GM23338 (cell line): ENCODE measurements at regions not wholly inside any gene's neighbourhood (a gene's known extent, or its start where the extent isn't known, plus 50 kb on each side); places are given as distances from the start of the nearest gene placed in this dataset.

Source experiments
- CREB1 ChIP-seq: fragments of 250-450 bp; sonication (Bioruptor Pico); IDR thresholded peaks from 2 replicates; pipeline ENCODE4 v1.5.0; 2020; ENCODE audit warnings: low read depth, mild to moderate bottlenecking, moderate library complexity
- CTCF ChIP-seq, 2 experiments: fragments of 200-600 bp in 1 of 2; sonication (generic) in 1 of 2; conservative IDR thresholded peaks; 2 replicates each; pipeline versions ENCODE4 v1.5.1 to v1.6.1; 2016 to 2017; ENCODE audit warnings: antibody characterized with exemption in 2 of 2, low read depth in 2 of 2, mild to moderate bottlenecking in 2 of 2, moderate library complexity in 1 of 2
- EZH2phosphoT487 ChIP-seq: fragments of 200-600 bp; sonication (generic); IDR thresholded peaks from one replicate; pipeline ENCODE4 v1.8.1; 2018; ENCODE audit warnings: antibody characterized with exemption; ENCODE audit not compliant: unreplicated experiment
- REST ChIP-seq: IDR thresholded peaks from one replicate; pipeline ENCODE4 v1.6.1; 2018; ENCODE audit warnings: antibody characterized with exemption; ENCODE audit not compliant: unreplicated experiment

- TF ChIP-seq CREB1 (no peak), REST (no peak), EZH2phosphoT487 (no peak), CTCF (conservative IDR thresholded peaks at IDR 0.05; ENCODE audit: low read depth in 2 of 2) (no peak)
Measured at GRCh38 chr13:73870970-73871935, 263.0 kb downstream of the KLF12 start.
